Endothelial cell of umbilical vein (primary cell): ENCODE measurements at regions not wholly inside any gene's neighbourhood (a gene's known extent, or its start where the extent isn't known, plus 50 kb on each side); places are given as distances from the start of the nearest gene placed in this dataset.

Experiments used
- BruUV-seq: library from RNA; stranded (reverse); fragments of 400-500 nt; replicated peaks from 2 replicates; lab custom pipeline; 2021; lab: Mats Ljungman, UMichigan
- CTCF ChIA-PET: fragments of 300-600, 350-600 bp; sonication (Branson Sonifier 250); formaldehyde crosslinking; loops from one replicate; lab custom pipeline; 2021; ENCODE audit warnings: antibody characterized with exemption, inconsistent platforms; lab: Charles Lee
- POLR2A ChIA-PET: fragments of 300-600, 350-600 bp; sonication (Branson Sonifier 250); formaldehyde crosslinking; loops from one replicate; lab custom pipeline; 2021; ENCODE audit warnings: antibody characterized with exemption, inconsistent platforms; lab: Charles Lee
- DNase-seq: peaks from one replicate; pipeline ENCODE4 v3.0.0-alpha.2; 2011; ENCODE audit warnings: low read depth, low spot score
- FAIRE-seq: peaks from 2 replicates; lab custom pipeline; 2011; peaks lifted over from hg19 to GRCh38; lab: Jason Lieb, UNC
- H2AFZ ChIP-seq: 2 replicates; pipeline ENCODE4 v1.6.0; 2012; ENCODE audit warnings: low read depth, low read length, control low read depth, inconsistent platforms
- H3K27ac ChIP-seq: 2 replicates; pipeline ENCODE4 v1.5.1; 2011; ENCODE audit warnings: low read depth, mild to moderate bottlenecking, control low read depth, low read length, moderate library complexity; ENCODE audit not compliant: insufficient read depth
- H3K27me3 ChIP-seq, 2 experiments: 2 replicates each; pipeline versions ENCODE4 v1.6.0 to v1.6.1; 2011; ENCODE audit warnings: low read length in 2 of 2, mixed read lengths in 1 of 2; ENCODE audit not compliant: control insufficient read depth in 2 of 2, insufficient read depth in 2 of 2
- H3K36me3 ChIP-seq, 2 experiments: 2 replicates in 1 of 2; 3 replicates in 1 of 2; pipeline ENCODE4 v1.5.1; 2011; ENCODE audit warnings: low read length in 2 of 2, mild to moderate bottlenecking in 1 of 2, moderate library complexity in 1 of 2; ENCODE audit not compliant: control insufficient read depth in 2 of 2, insufficient read depth in 2 of 2; ENCODE audit errors: extremely low read depth in 1 of 2
- H3K4me1 ChIP-seq: 3 replicates; pipeline ENCODE4 v1.5.1; 2011; ENCODE audit warnings: mild to moderate bottlenecking, low read length; ENCODE audit not compliant: control insufficient read depth, insufficient read depth; ENCODE audit errors: extremely low read depth
- H3K4me2 ChIP-seq: 2 replicates; pipeline ENCODE4 v1.6.1; 2011; ENCODE audit warnings: low read length, control low read depth, mixed read lengths; ENCODE audit not compliant: insufficient read depth
- H3K4me3 ChIP-seq, 3 experiments: fragments of 200-600 bp in 1 of 3; sonication (generic), shearing (Covaris generic) in 1 of 3; replicated peaks in 1 of 3; 2 replicates each; pipeline ENCODE4 v1.5.1; 2011 to 2016; ENCODE audit warnings: control low read depth in 3 of 3, low read length in 3 of 3, mild to moderate bottlenecking in 2 of 3, inconsistent platforms in 1 of 3, low read depth in 1 of 3, moderate library complexity in 1 of 3; ENCODE audit not compliant: insufficient read depth in 1 of 3
- H3K79me2 ChIP-seq: 2 replicates; pipeline ENCODE4 v1.6.0; 2012; ENCODE audit warnings: low read length, inconsistent platforms; ENCODE audit not compliant: control insufficient read depth, insufficient read depth
- H3K9ac ChIP-seq: replicated peaks from 2 replicates; pipeline ENCODE3; 2011; ENCODE audit warnings: low read length, control low read depth; ENCODE audit not compliant: insufficient read depth; ENCODE audit errors: extremely low read depth
- H3K9me1 ChIP-seq: replicated peaks from 3 replicates; pipeline ENCODE4 v1.6.0; 2011; ENCODE audit warnings: mild to moderate bottlenecking, low read length; ENCODE audit not compliant: control insufficient read depth, insufficient read depth; ENCODE audit errors: extremely low read depth
- H3K9me3 ChIP-seq: replicated peaks from 2 replicates; pipeline ENCODE4 v1.5.1; 2012; ENCODE audit warnings: low read length, inconsistent platforms; ENCODE audit not compliant: control insufficient read depth, insufficient read depth
- H4K20me1 ChIP-seq: replicated peaks from 2 replicates; pipeline ENCODE3; 2011; ENCODE audit warnings: mild to moderate bottlenecking, low read length; ENCODE audit not compliant: control insufficient read depth, insufficient read depth; ENCODE audit errors: extremely low read depth
- CTCF ChIP-seq, 2 donors: IDR thresholded peaks; 1 replicate in 1 of 2; 2 replicates in 1 of 2; pipeline ENCODE4 v1.5.1; 2011; ENCODE audit warnings: low read length in 2 of 2, mild to moderate bottlenecking in 2 of 2, moderate library complexity in 2 of 2, control low read depth in 1 of 2, inconsistent platforms in 1 of 2, low read depth in 1 of 2; ENCODE audit not compliant: insufficient read depth in 1 of 2; ENCODE audit errors: extremely low read depth in 1 of 2
- EZH2 ChIP-seq: IDR thresholded peaks from 2 replicates; pipeline ENCODE4 v1.6.1; 2012; ENCODE audit warnings: borderline replicate concordance, low read depth, mild to moderate bottlenecking, moderate library complexity, low read length, inconsistent platforms; ENCODE audit not compliant: severe bottlenecking
- FOS ChIP-seq: IDR thresholded peaks from 2 replicates; pipeline ENCODE4 v1.6.1; 2011; ENCODE audit warnings: mild to moderate bottlenecking, low read length, moderate library complexity, borderline replicate concordance; ENCODE audit not compliant: insufficient read depth
- GATA2 ChIP-seq: IDR thresholded peaks from 2 replicates; pipeline ENCODE4 v1.7.0; 2011; ENCODE audit warnings: low read depth, mild to moderate bottlenecking, moderate library complexity, mixed read lengths, low read length; ENCODE audit not compliant: insufficient read length, insufficient read depth
- JUN ChIP-seq: IDR thresholded peaks from 2 replicates; pipeline ENCODE4 v1.6.1; 2011; ENCODE audit warnings: borderline replicate concordance, low read depth; ENCODE audit not compliant: insufficient read length, insufficient read depth
- MYC ChIP-seq: IDR thresholded peaks from one replicate; pipeline ENCODE4 v1.6.1; 2011; ENCODE audit warnings: mild to moderate bottlenecking, low read depth, low read length
- POLR2A ChIP-seq: IDR thresholded peaks from 2 replicates; pipeline ENCODE4 v1.6.1; 2012; ENCODE audit warnings: low read depth, mild to moderate bottlenecking, control low read depth, low read length
- POLR2AphosphoS5 ChIP-seq: IDR thresholded peaks from 2 replicates; pipeline ENCODE4 v1.6.1; 2012; ENCODE audit warnings: low read depth, mild to moderate bottlenecking, control low read depth, low read length, moderate library complexity; ENCODE audit not compliant: insufficient read depth
- dilution Hi-C: fragments of 300-500 bp; cut with MboI; formaldehyde crosslinking; loops from one replicate; pipeline ENCODE4 v1.15.0; 2019; ENCODE audit warnings: low sequenced_read_pairs; ENCODE audit not compliant: extremely low pct_ligation_motif_present
- intact Hi-C: fragments of 100-400 bp; cut with micrococcal nuclease; formaldehyde crosslinking; loops from one replicate; pipeline ENCODE4 v1.10.0; 2022
- TF ChIP-seq, protein P1 (sequence below): IDR thresholded peaks from 2 replicates; pipeline ENCODE4 v1.6.1; 2011; ENCODE audit not compliant: insufficient read depth, insufficient read length

DNA sequence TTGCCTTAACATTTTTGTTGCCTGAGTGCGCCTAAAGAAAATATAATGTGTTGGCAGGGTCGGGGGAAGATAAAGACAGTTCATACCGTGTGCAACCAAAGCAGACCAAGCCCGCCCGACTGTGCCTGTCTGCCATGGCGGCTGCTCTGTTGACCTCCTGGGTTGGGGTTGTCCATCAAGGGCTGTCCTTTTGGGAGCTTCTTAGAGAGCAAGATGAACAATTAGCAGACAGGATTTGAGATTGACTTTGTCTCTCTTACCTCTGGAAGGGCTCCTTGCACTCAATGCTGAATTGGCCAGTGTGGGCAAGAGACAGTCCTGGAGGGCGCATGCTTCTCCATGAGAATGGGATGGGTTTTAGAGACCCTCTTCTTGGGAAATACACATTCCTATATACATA is 319.6 kb downstream of the GLRX3 start:
- H3K4me2 ChIP-seq = no peak overlapping the region
- no peak overlapping the region for H3K27ac ChIP-seq
- DNase-seq (no peak), FAIRE-seq (no peak)
- POLR2A ChIA-PET = no interaction called here
- BruUV-seq = no TSS peak
- no peaks in the 10 kb centered on the region for H3K4me1 ChIP-seq
- H3K27me3 ChIP-seq = no peaks in the 10 kb centered on the region
- no peak overlapping the region for H3K4me3 ChIP-seq
- dilution Hi-C loops (no loop called here), intact Hi-C loops (no loop called here)
- H2AFZ ChIP-seq = no peak overlapping the region
- no peaks in the 10 kb centered on the region for H3K79me2 ChIP-seq
- no peak for TF ChIP-seq JUN
- no peak for TF ChIP-seq MYC
- TF ChIP-seq CTCF (IDR thresholded peaks at IDR 0.05; ENCODE audit: extremely low read depth in 1 of 2, insufficient read depth in 1 of 2, low read depth in 1 of 2, low read length in 2 of 2) = no peak
- no peak for TF ChIP-seq EZH2
- no peak for TF ChIP-seq GATA2
- no peak for TF ChIP-seq FOS
- TF ChIP-seq, protein P1, sequence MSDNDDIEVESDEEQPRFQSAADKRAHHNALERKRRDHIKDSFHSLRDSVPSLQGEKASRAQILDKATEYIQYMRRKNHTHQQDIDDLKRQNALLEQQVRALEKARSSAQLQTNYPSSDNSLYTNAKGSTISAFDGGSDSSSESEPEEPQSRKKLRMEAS = no peak
- TF ChIP-seq POLR2A = no peak
- TF ChIP-seq POLR2AphosphoS5 = no peak
- no peaks in the 10 kb centered on the region for H4K20me1 ChIP-seq
- H3K9me3 ChIP-seq = peaks cover 6% of the 10 kb centered on the region
- H3K9ac ChIP-seq = no peak overlapping the region
- H3K36me3 ChIP-seq = no peaks in the 10 kb centered on the region
- no peaks in the 10 kb centered on the region for H3K9me1 ChIP-seq
- CTCF ChIA-PET = no interaction called here
